GM19328 (cell line): ENCODE measurements at regions not wholly inside any gene's neighbourhood (a gene's known extent, or its start where the extent isn't known, plus 50 kb on each side); places are given as distances from the start of the nearest gene placed in this dataset.
"Not testable (repeated sequence)": the region's sequence is repeated elsewhere in the genome, so short reads cannot be mapped to it uniquely, and the experiment has no call there.

Experiments used
- ATAC-seq: cut with Tn5 transposase; IDR thresholded peaks from one replicate; pipeline ENCODE4 v1.9.1; 2021; ENCODE audit warnings: mild to moderate bottlenecking, moderate library complexity; ENCODE audit not compliant: unreplicated experiment

DNA sequence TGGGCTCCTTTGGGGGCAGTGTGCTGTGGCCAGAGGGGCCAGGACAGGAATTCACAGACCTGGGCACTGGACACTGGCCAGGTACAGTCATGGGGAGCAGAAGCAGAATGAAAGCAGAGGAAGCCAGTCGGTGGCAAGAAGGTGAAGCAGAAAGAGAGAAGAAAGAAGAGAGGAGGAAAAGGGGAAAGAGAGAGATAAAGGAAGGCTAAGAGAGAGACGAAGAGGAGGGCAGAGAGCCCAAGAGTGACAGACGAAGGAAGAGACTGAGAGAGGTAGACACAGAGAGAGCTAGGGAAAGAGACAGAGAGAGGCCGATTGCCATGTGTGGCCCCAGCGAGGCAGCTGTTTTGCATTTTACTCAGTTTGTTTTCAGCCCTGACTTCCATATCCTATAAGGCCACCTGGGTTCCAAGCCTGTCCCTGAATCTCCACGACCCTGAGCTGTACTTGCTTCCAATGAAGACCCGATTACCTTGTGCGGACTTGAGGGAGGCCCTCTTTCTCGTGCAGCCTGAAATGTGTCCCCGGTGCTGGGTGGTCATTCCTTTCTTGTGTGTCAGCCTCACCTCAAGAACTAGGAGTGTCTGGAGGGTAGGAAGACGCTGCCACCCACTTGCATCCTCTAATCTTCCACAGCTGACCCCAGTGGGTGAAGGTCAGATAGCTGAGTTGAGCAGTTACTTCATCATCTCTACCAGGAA lies 73.9 kb downstream of the LSM3 start:
- no peak for ATAC-seq

DNA sequence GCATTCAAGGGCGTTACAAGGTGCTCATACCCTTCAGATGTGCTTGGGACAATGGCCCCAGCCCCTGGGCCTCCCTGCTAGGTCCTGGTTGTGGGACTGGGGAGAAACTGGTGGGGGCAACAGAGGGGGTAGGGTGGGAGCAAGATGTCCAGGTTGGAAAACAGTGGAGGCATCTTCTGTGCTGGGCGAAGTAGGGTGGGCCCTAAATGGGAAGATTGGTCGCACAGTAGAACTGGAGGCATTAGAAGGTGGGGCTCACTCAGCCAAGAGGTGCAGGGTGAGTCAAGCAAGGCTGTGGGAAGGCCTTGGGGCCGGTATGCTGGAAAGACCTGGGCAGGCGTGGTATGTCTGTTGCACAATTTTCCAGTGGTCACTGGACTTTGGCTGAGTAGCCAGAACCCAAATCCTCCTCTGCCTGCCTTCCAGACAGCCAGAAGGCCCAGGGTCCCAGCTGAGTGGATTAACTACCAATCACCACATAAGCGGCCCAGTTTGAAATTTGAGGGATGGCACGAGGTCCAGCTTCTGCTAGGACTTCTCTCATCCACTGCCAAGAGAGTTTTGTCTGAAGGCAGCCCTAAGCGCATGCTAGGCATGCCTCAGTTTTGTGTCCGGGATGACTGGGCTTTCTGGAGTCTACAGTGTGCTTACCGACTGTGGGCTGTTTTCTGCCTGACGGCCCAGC lies 74.5 kb downstream of the LSM3 start:
- no peak for ATAC-seq

DNA sequence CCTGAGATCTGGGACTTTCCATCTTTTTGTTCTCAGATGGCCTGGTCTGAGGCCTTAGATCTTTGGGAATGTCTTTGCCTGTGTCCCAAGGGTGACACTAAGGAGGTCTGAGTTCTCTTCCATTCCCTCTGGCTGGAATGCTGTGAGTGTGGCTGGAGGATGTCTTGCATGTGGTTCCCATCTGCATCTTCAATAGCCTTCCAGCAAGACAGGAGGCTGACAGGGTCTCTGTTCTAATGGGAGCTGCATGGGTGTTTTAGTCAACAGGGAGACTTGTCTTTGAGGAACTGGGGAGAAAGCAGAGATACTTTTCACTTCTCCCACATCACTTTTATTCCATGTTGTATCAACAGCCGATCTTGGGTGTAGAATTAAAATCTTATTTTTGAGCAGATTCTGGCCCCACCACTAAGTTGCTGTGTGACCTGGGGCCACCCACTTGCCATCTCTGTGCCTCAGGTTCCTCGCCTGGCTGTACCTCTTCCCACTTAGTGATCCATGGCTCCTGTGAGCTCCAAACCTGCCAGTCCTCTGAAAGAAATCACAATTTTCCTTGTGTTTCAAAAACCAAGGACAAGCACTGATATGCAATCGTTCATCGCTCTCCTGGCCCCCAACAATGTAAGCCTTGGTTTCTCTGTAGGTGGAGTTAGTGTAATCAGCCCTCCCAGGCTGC lies 75.2 kb downstream of the LSM3 start:
- ATAC-seq: no peak

DNA sequence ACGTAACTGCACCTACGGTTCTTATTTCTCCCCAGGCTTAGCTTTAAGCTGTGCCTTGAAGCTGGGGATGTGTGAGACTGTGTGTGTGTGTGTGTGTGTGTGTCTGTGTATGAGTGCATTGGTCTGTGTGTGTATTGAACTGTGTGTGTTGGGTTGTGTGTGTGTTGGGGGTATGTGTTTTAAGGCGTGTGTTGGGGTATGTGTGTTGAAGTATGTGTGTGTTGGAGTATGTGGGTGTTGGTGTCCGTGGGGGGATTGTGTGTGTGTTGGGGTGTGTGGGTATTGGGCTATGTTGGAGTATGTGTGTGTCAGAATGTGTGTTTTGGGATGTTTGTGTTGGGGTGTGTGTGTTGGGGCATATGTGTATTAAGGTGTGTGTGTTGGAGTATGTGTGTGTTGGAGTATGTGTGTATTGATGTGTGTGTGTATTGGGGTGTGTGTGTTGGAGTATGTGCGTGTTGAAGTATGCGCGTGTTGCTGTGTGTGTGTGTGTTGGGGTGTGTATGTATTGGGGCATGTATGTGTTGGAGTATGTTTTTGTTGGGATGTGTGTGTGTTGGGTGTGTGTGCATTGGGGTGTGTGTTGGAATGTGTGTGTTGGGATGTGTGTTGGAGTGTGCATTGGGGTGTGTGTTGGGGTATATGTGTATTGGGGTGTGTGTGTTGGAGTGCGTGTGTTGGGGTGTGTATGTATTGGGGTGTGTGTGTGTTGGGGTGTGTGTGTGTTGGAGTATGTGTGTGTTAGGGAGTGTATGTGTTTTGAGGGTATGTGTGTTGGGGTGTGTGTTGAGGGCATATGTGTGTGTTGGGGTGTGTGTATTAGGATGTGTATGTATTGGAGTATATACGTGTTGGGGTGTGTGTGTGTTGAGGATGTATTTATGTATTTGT lies 76.4 kb downstream of the LSM3 start:
- ATAC-seq: no peak

DNA sequence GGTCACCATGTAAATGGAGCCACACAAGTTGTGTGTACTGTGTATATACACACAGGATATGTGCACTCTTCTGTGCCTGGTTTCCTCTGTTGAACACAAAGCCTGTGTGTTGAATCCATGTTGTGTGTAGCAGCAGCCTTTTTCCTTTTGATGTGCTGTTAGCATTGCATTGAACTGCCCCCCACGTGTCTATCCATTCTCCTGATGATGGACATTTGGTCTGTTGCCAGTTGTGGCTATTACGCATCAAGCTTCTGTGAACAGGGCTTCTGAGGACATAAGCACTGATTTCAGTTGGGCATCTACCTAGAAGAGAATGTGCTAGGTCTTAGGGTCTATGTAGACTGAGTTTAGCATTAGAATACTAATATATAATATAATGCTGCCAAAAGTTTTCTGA lies 77.4 kb downstream of the LSM3 start:
- no peak for ATAC-seq

DNA sequence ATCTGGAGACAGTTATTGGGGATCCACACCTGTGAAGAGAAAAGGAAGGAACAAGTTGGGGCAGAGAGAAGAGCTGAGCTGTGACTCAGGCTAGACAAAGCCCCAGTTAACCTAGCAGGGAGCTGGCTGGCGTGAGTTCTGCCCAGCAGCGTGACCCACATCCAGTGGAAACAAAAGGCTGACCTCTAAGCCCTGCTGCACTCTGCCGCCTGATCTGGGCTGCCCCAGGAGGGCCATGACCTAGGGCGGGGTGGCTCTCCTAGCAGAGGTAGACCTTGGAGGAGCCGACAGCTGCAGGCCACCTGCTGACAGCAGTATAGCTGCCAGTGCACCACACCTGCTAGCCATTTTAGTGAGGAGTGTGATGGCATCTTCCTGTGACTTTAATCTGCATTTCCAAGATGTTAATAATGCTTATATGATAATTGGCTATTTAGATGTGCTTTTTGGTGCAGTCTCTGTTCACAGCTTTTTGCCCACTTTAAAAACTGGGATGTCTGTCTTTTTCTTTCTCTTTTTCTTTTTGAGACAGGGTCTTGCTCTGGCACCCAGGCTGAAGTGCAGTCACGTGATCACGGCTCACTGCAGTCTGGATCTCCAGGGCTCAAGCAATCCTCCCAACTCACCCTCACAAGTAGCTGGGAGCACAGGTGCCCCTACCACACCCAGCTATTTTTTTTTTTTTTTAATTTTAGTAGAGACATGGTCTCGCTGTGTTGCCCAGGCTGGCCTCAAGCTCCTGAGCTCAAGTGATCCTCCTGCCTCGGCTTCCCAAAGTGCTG lies 78.1 kb downstream of the LSM3 start:
- no peak for ATAC-seq

DNA sequence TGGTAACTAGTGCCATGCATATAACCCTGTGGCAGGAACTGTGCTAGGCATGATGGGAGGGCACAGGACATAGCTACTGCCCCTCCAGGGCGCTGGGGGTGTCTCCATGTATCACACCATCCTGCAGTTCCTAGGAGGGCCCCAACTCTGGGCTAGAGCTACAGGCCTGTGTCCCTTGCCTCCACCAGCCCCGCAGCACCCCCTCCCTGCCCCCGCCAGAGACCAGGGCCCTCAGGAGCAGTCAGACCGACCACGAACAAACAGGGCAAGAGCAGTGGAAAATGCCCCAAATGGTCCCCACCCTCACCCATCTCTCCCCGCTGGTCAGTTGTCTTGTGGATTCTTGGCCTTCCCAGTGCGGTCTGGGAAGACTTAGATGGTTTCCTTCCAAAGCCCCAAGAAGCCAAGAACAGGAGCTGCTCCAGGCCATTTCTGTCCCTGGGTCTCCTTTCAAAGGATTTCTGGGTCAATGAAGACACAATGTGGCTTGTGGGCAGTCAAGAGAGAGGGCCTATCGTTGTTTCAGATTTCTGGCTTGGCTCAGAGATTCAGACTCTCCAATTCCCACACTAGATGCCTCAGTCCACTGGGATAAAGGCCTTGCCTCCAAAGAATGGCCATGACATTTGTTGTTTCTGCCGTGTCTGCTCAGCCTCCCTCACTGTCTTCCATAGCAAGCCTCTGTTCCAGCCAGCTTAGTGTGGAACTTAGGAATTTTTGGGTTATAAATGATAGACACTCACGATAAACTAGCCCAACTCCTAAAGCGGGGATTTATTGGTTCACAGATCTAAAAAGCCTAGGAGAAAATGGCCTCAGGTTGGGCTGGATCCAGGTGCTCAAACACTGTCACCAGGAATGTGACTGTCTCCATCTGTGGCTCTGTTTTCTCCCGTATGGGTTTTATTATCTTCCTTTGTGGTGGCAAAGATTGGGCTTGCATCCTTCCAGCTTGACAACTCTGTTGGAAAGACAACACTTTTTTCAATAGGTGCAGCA lies 80.6 kb downstream of the LSM3 start:
- ATAC-seq: no peak

DNA sequence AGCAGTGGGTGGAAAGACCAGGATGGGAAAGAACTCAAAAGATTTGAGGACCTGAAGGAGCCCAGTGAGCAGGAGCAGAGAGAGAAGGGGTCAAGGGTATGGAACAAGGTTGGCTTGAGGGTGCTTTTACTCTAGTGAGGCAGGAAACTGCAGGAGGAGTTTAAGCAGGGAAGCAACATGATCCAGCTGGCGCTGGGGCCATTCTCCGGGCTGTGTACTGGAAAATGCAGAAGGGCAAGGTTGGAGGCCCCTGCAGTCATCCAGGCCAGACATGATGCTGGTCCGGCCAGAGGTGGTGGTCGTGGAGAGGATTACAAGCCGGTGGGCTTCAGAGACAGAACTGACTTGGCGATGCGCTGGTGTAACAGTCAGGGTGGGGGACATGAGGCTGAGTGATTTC lies 81.8 kb downstream of the LSM3 start:
- ATAC-seq: no peak

DNA sequence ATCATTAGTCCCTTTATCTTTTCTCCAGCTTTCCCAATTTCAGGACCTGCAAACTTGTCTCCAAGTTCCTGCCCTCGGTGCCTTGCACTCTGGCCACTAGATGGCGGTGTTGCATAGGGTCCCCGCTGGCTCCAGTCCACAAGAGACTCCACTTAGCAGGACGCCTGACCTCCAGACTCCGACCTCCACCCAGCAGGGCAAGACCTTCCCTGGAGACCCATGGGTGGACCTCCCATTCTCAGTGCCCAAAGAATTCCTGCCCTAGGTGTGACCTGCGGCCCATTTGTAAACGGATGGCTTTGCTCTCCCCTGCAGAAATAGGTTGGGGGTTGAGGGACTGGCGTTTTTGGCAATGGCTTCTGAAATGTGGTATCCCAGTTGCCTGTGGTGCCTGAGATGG lies 82.6 kb downstream of the LSM3 start:
- no peak for ATAC-seq

DNA sequence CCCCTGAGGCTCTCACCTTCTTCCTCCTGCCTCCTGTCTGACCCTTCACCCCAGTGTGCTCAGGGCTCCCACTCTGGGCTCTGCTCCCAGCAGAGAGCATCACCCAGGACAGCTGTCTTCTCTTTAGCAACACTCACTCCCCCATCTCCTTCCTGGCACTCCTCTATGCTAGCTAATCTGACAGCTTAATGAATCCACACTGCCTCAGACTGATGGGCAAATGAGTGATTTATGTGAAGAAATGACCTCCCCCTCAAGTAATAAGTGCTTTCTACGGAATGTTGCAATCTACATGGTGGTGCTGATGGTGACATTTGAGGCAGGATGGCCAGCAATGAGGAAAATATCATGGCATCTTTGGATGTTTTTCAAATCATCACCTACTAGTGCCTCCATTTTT lies 83.6 kb downstream of the LSM3 start:
- ATAC-seq: no peak

DNA sequence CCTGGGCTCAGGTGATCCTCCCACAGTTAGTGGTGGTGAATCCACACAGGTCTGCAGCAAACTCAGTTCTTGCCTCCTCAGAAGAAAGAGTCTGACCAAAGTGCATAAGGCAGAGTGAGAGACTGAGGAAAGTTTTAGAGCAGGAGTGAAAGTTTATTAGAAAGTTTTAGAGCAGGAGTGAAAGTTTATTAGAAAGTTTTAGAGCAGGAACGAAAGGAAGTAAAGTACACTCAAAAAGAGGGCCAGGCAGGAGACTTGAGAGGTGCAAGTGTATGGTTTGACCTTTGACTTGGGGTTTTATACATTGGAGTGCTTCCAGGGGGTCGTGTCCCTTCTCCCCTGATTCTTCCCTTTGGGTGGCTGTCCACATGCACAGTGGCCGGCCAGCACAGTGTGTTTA lies 84.2 kb downstream of the LSM3 start:
- ATAC-seq: no peak

DNA sequence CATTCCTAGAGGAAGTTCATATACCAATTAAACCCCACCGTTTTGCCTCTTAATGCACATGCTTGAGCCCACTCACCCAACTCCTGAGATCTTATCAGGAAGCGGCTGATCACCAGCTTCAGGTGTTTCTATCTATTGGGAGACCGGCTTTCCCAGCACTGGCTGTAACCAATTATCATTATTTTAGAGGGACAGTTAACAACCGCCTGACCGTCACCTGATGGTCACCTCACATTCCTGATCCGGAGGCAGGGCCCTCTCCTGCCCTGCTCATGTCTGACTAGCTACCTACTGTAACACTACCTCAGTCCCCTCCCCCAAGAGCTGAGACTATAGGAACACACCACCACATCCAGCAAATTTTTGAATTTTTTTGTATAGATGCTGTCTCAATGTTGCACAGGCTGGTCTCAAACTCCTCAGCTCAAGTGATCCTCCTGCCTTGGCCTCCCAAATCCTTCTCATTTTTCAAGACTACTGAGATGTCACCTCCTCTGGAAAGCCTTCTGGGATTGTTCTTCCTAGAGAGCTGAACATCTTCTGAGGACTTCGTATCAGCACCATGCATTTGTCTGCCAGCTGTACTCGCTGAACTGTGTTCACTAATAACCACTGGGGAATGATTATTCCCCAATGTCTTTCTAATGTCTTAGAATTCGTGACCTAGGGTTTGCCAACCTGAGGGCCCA lies 84.8 kb downstream of the LSM3 start:
- no peak for ATAC-seq

DNA sequence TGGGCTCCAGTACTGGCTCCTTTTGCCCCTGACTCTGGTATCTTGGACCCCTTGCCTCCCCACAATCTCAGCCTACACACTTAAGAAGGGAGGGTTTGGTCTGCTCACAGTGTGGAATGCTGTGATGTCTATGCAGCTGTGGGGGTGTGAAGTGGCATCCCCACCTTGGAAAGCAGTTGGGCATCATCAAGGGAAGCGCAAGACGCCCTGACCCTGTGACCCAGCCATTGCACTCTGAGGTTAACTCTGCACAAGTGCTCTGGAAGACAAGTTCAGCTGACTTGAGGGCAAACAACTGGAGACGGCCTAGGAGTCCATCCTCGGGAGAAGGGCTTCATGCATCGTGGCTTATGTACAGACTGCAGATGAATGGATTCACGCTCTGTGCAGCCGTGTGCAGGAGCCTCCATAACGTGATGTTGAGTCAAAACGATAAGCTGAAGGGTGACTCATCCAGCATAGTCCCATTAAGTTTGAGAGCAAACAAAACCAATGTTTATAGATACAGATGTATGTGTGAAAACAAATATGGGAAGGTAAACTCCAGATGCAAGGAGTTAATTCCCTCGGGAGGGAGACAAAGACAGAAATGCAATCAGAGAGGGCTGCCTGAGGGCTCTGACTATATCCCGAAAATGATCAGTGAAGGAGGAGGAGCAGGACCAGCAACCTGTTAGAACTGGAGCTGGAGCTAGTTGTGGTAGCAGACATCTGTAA lies 86.8 kb downstream of the LSM3 start:
- no peak for ATAC-seq

DNA sequence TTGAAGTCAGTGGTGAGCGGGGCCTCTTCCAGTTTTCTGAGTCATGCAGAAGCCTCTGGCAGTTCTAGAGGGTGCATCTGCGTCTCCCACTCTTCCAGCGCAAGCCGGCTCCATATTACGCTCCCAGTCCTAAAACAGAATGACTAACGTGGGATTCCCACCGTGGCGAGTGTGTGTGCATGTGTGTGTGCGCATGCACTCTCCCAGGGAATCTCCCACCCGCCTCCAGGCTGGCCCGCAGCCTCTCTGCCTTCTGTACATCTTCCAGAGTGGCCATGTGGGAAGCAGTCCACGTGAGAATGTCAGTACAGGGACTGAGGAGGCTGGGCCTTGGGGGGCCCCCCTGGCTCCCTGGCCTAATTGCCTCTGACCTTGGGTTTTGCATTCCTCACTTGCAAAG lies 87.7 kb downstream of the LSM3 start:
- no peak for ATAC-seq

DNA sequence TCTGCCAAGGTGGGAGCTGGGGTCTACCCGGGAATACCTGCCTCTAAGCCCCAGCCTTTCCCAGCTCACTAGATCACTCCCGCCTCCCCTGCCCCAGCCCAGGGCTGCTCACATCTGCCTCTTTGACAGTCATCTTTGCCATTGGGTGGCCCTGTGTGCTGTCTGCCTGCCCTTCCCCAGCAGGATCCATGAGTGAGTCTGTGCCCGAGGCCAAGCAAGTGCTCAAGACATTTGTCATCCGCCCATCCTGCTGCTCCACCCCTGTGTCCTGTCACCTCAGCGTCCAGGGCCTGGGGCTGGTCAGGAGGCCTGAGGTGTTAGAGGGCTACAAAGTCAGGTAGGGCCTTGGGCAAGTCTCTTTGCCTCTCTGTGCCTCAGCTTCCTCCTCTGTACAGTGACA lies 89.4 kb downstream of the LSM3 start:
- no peak for ATAC-seq

DNA sequence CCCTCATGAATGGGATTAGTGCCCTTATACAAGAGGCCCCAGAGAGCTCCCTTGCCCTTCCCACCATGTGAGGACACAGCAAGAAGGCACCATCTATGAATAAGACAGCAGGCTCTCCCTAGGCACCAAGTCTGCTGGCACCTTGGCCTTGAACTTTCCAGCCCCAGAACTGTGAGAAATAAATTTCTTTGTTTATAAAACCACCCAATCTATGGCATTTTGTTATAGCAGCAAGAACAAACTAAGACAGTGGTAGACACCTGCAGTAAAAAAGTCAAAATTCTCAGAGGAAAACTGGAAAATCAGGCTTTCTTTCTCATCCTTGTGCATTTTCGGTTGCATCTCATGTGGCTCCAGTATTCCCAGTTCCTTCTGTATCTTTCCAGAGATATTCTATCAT lies 90.3 kb downstream of the LSM3 start:
- no peak for ATAC-seq

DNA sequence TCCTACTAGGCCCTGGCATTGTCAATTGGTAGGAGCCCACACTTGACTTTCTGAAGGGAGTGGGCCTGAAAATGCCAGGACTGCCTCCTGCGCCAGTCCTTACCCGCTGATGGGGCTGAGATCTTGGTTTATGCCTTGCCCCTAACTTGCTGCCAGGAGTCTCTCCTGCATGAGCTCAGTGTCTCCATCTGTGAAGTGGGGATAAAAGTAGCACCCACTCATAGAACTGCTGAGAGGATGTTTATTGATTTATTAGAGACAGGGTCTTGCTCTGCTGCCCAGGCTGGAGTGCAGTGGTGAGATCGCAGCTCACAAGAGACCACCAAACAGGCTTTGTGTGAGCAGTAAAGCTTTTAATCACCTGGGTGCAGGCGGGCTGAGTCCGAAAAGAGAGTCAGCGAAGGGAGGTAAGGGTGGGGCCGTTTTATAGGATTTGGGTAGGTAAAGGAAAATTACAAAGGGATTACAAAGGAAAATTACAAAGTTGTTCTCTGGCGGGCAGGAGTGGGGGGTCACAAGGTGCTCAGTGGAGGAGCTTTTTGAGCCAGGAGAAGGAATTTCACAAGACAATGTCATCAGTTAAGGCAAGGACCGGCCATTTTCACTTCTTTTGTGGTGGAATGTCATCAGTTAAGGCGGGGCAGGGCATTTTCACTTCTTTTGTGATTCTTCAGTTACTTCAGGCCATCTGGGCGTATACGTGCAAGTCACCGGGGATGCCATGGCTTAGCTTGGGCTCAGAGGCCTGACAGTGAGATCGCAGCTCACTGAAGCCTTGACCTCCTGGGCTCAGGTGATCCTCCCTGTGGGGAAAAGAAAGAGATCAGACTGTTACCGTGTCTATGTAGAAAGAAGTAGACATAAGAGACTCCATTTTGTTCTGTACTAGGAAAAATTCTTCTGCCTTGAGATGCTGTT lies 93.7 kb downstream of the LSM3 start:
- ATAC-seq: not testable (repeated sequence)
